ENCODE measurements at regions not wholly inside any gene's neighbourhood (a gene's known extent, or its start where the extent isn't known, plus 50 kb on each side); places are given as distances from the start of the nearest gene placed in this dataset.

DNA sequence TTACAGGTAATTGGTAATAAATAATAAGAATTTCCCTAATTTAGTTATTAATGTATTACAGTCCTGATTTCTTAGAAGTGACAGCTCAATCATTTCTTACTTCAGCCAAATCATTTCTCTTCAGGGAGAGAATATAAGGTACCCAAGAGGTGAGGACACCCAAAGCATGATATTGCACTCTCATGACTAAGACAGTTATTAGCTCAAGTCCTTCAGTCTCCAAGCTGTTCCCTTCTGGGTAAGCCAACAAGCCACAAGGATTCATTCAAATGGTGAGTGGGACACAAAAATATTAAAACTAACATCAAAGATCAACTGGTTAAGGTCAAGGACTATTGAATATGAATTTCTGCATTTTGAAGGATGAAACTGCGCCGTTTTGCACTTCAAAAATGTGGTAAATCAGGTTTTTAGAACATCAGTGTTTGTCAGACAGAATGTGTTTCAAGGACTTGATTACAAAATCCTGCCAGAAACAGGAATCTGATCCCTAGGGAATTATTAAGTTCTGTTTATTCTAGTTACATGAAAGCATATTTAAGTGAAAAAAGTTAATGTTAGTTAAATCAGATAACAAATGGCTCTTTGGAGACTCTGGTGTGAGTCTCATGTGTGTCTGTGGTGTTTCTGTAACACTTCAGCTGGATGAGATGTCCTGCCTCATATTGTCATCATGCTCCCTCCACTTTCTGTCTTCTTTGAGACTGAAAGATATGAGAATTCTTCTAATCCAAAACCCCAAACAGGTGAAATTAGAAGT lies 101.7 kb upstream of the COL8A1 start:
- intact Hi-C loops (cut with micrococcal nuclease; ENCODE audit: unreplicated experiment), result no loop called here
- no peak overlapping the region for H3K4me3 ChIP-seq (ENCODE audit: low read depth, low read length, poor library complexity, severe bottlenecking)
- no peak for DNase-seq (ENCODE audit: low spot score)
- no peaks in the 10 kb centered on the region for H4K20me1 ChIP-seq (ENCODE audit: insufficient read depth, low read length)
- no peaks in the 10 kb centered on the region for H3K36me3 ChIP-seq (ENCODE audit: insufficient read depth, low read length)
- H3K9me2 ChIP-seq (ENCODE audit: insufficient read depth, low read length), result no peaks in the 10 kb centered on the region
- no TSS peak for BruUV-seq (replicated peaks)
- no peaks in the 10 kb centered on the region for H3K9me3 ChIP-seq (ENCODE audit: low read length)
- ChIA-PET CTCF (ENCODE audit: unreplicated experiment) (no interaction called here), POLR2A (no interaction called here)
- no peaks in the 10 kb centered on the region for H3K79me2 ChIP-seq (ENCODE audit: insufficient read depth, low read depth, low read length)
- no peak overlapping the region for H3K4me2 ChIP-seq (ENCODE audit: low read length)
- H3K27ac ChIP-seq (ENCODE audit: low read depth, low read length, poor library complexity, severe bottlenecking), result no peak overlapping the region
- no peaks in the 10 kb centered on the region for H3K4me1 ChIP-seq (ENCODE audit: insufficient read depth, low read length, poor library complexity, severe bottlenecking)
- no peak for TF ChIP-seq EZH2phosphoT487 (IDR thresholded peaks at IDR 0.05; ENCODE audit: borderline replicate concordance, low read depth, low read length)
- TF ChIP-seq, protein P1, sequence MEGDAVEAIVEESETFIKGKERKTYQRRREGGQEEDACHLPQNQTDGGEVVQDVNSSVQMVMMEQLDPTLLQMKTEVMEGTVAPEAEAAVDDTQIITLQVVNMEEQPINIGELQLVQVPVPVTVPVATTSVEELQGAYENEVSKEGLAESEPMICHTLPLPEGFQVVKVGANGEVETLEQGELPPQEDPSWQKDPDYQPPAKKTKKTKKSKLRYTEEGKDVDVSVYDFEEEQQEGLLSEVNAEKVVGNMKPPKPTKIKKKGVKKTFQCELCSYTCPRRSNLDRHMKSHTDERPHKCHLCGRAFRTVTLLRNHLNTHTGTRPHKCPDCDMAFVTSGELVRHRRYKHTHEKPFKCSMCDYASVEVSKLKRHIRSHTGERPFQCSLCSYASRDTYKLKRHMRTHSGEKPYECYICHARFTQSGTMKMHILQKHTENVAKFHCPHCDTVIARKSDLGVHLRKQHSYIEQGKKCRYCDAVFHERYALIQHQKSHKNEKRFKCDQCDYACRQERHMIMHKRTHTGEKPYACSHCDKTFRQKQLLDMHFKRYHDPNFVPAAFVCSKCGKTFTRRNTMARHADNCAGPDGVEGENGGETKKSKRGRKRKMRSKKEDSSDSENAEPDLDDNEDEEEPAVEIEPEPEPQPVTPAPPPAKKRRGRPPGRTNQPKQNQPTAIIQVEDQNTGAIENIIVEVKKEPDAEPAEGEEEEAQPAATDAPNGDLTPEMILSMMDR (conservative IDR thresholded peaks at IDR 0.05; ENCODE audit: low read length), result no peak
- H2AFZ ChIP-seq (ENCODE audit: low read length), result no peak overlapping the region

DNA sequence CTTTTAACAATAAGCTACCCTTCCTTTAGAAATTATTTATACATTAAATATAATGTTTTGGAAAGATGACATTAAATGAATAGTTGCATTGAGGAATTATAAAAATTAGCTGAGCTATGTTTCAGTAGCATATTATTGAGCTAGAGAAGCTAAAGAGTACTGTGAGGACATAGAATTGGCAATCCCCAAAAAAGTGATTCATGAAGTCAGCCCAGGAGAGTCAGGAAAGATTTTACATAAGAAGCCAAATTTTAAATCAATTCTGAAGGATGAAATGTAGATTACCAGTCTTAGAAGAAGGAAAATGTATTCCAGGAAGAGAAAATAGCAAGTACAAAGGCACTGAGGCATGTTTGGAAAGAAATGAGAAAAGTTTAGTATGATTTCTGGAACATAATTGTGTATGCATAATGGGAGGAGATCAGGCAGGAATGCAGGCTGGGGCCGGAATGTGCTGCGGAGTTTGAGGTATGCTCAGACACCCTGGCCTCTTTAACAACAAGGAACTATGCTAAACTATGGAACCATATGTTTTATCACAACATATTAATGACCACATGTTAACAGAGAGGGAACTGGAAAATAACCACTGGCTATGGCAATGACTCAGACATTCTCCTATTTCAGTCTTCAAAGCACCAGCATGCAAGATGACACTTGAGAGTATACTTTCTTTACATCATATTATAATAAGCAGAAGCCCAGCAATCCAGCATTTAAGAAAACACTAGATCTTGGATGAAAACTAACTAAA lies 103.3 kb upstream of the COL8A1 start:
- ChIA-PET POLR2A (no interaction called here), CTCF (ENCODE audit: unreplicated experiment) (no interaction called here)
- Histone ChIP-seq H3K4me1 (ENCODE audit: insufficient read depth, low read length, poor library complexity, severe bottlenecking) (no peaks in the 10 kb centered on the region), H3K9me3 (ENCODE audit: low read length) (no peaks in the 10 kb centered on the region), H2AFZ (ENCODE audit: low read length) (no peak overlapping the region), H3K27ac (ENCODE audit: low read depth, low read length, poor library complexity, severe bottlenecking) (no peak overlapping the region), H3K9me2 (ENCODE audit: insufficient read depth, low read length) (no peaks in the 10 kb centered on the region), H3K4me3 (ENCODE audit: low read depth, low read length, poor library complexity, severe bottlenecking) (no peak overlapping the region), H4K20me1 (ENCODE audit: insufficient read depth, low read length) (no peaks in the 10 kb centered on the region), H3K36me3 (ENCODE audit: insufficient read depth, low read length) (no peaks in the 10 kb centered on the region), H3K4me2 (ENCODE audit: low read length) (no peak overlapping the region), H3K79me2 (ENCODE audit: insufficient read depth, low read depth, low read length) (no peaks in the 10 kb centered on the region)
- BruUV-seq (replicated peaks), result no TSS peak
- intact Hi-C loops (cut with micrococcal nuclease; ENCODE audit: unreplicated experiment), result no loop called here
- DNase-seq (ENCODE audit: low spot score), result no peak
- no peak for TF ChIP-seq EZH2phosphoT487 (IDR thresholded peaks at IDR 0.05; ENCODE audit: borderline replicate concordance, low read depth, low read length)
- TF ChIP-seq, protein P1 (conservative IDR thresholded peaks at IDR 0.05; ENCODE audit: low read length), result no peak

DNA sequence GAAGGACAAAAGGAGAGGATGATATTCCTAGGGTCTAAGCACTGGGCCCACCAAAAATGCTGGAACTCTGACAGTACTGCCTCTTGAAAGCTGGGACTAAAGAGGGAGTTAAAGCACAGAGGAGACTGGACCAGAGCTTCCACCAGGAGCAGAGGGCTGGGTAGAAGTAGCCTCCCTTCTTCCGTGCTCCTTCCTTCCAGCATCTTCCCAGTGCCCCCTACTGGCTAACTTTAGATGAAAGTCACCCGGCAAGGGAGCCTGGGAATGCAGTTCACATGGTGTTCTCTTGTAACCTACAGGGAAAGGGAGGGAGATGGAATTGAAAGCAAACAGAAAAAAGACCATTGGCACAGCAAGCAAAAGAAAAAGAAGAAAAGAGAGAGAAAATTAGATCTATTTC lies 106.1 kb upstream of the COL8A1 start:
- ChIA-PET CTCF (ENCODE audit: unreplicated experiment) (no interaction called here), POLR2A (no interaction called here)
- no peak for TF ChIP-seq EZH2phosphoT487 (IDR thresholded peaks at IDR 0.05; ENCODE audit: borderline replicate concordance, low read depth, low read length)
- TF ChIP-seq, protein P1 (conservative IDR thresholded peaks at IDR 0.05; ENCODE audit: low read length), result peak; percentile 74
- no peak overlapping the region for H3K27ac ChIP-seq (ENCODE audit: low read depth, low read length, poor library complexity, severe bottlenecking)
- intact Hi-C loops (cut with micrococcal nuclease; ENCODE audit: unreplicated experiment), result no loop called here
- no peak overlapping the region for H3K4me2 ChIP-seq (ENCODE audit: low read length)
- H3K36me3 ChIP-seq (ENCODE audit: insufficient read depth, low read length), result no peaks in the 10 kb centered on the region
- no peaks in the 10 kb centered on the region for H4K20me1 ChIP-seq (ENCODE audit: insufficient read depth, low read length)
- H3K4me3 ChIP-seq (ENCODE audit: low read depth, low read length, poor library complexity, severe bottlenecking), result no peak overlapping the region
- H3K79me2 ChIP-seq (ENCODE audit: insufficient read depth, low read depth, low read length), result no peaks in the 10 kb centered on the region
- H3K9me2 ChIP-seq (ENCODE audit: insufficient read depth, low read length), result no peaks in the 10 kb centered on the region
- no peak overlapping the region for H2AFZ ChIP-seq (ENCODE audit: low read length)
- peak; percentile 24 for DNase-seq (ENCODE audit: low spot score)
- no TSS peak for BruUV-seq (replicated peaks)
- H3K9me3 ChIP-seq (ENCODE audit: low read length), result no peaks in the 10 kb centered on the region
- no peaks in the 10 kb centered on the region for H3K4me1 ChIP-seq (ENCODE audit: insufficient read depth, low read length, poor library complexity, severe bottlenecking)
